Stimulated activated CD4-positive, alpha-beta T cell treated with anti-CD3 and anti-CD28 coated beads, Interleukin-1b, Interleukin-23, amount 100 ng/mL, for 4 hours (primary cell): ENCODE measurements at regions not wholly inside any gene's neighbourhood (a gene's known extent, or its start where the extent isn't known, plus 50 kb on each side); places are given as distances from the start of the nearest gene placed in this dataset.

Experiments used
- DNase-seq, 2 donors: peaks; one replicate each; pipeline ENCODE4 v3.0.0-alpha.2; 2020; ENCODE audit warnings: low read depth in 2 of 2

DNA sequence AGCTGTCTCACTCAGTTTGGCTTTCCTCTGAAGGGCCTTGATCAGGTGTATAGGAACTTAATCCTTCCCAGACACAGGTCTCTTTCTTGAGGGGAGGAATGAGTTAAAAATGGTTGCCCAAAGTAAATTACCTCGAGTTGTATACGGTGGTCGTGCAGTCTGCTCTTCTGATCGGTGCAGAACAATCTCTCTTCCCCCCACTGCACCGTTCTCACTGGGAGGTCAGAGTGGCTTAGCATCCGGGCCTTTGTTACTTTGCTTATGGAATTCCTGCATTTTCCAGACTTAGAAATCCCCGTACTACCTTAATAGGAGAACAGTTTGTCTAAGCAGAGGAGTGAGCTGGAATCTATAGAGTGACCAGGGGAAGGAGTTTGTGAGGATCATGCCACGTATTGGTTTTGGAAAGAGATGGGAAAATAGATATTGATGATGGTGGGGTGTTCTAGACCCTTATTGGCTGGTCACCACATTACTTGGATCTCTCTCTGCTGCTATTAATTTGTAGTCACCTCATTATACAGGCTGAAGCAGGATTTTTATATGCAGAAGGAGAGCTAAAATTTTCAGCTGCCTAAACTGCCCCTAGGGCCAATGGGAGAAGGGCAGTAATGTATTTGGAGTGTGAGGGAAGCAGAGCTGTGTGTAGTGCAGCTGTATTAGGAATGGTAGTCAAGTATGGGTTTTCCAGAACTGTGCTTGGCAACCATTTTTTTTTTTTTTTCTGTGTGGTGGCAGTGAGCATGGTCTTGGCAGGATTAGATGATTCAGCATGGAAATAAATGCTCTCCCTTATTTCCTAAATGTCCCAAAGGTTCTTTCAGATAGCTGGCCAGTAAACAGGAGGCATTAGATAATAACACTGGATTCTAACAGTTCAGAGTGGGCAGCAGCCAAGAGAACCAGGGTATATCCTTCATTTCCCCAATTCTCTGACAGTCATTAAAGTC is 81.5 kb downstream of the NDUFS5 start:
- no peak for DNase-seq

DNA sequence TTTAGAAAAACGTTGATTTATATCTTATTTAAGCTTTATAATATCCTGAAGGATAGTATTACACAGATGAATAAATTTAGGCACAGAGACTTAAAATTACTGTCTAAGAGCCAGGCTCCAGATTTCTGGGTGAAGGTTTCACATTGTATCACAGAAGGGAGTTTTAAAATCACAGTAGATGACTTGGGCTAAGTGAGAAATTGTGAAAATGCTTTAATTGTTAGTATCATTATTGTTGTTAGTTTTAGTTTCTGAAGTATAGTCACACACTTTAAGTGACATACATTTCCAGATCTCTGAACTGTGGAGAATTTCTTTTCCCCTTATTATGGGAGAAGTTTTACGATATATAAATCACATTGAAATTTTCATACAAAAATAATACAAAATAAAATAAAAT is 83.5 kb downstream of the NDUFS5 start:
- no peak for DNase-seq

GRCh38 chr1:39110325-39110851 is 84.2 kb downstream of the NDUFS5 start:
- DNase-seq, result no peak

DNA sequence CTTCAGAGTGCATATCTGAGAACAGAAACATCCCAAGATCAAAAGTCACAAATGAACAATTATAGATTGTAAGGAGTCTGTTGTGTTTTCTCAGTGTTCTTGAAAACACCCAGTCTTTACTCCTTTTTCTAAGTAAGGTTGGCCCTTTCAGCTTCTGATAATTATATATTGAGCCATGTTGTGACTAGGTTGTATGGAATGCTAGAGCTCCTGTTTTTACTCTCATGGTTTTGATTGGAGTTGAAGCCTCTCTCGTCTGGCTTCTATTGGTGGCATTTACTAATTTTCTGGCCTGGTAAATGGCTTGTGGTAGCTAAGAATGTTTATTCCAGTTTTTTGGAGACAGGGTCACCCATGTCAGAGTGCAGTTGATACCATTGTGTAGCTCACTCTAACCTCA is 84.7 kb downstream of the NDUFS5 start:
- DNase-seq, result no peak

- no peak for DNase-seq
Measured at GRCh38 chr1:39113109-39113743, 87.1 kb downstream of the NDUFS5 start.

- no peak for DNase-seq
Measured at GRCh38 chr1:39115271-39116110, 89.0 kb upstream of the MACF1 start.

DNA sequence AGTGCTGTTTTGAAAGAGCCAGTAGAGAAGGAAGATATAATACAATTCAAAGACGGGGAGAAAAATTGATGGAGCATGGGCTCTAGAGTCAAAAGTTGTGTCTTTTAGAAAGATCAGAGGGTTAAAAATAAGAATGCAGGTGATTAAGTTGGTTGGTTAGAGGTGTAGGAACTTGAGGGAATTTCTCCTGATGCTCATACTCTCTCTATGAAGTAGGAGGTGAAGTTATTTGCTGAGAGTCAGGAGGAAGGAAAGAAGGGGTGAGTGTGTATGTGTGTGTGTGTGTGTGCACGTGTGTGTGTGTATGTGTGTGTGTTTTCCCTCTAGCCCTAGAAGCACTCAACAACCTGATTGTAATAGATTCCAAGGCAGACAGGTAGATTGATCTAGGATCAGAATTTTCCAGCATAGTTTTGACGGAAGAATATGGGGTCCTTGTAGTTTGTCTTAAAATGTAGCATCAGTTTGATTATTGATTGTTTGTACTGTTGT is 88.3 kb upstream of the MACF1 start:
- no peak for DNase-seq

DNA sequence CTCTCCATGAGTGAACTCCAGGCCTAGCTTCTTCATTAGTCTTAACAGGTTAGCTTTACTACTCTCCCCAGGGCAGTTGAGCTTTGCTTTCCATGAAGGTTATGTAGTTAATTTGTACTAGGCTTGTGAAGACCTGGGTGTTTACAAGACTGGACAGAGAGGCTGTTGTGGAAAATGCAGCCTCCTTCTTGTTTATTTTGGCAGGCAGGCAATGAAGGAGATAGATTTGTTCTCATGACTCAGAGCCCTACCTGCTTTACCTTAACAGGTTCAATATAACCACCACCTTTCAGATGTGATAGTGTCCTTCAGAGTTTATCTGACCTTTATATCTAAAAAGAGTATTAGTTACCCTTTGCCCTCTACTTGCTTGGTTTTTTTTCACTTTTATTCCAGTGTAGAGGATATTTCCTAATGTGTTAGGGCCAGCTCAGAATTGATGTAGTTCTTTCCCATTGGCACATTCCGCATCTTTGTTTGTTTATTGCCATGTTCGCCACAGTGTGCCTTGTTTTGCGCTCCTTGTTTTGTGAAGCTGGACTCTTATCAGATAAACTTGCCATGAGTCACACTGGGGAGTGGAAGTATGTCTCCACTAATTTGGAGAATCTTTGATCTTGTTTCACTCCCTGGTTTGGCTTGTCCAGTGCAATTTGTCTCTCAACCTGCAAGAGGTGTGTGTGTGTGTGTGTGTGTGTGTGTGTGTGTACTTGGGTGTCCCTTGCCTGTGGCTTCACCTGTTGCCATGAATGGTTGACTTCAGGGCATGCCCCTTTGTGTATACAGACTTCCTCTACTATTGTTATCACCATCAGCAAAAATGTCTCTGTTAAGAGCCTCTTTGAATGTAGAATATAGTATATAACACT is 87.4 kb upstream of the MACF1 start:
- no peak for DNase-seq

- DNase-seq, result no peak
Measured at GRCh38 chr1:39117899-39118450, 86.5 kb upstream of the MACF1 start.

DNA sequence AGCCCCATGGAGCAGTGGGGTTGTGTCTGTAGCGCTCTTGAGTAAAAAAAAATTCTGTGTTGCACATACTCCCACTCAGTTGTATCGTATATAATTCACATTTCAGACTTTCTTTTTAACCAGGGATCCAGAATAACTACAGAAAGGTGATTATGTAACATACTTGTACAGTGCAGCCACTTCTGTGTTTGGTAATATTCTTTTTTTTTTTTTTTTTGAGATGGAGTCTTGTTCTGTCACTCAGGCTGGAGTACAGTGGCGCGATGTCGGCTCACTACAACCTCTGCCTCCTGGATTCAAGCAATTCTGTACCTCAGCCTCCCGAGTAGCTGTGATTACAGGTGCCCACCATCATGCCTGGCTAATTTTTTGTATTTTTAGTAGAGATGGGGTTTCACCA is 82.4 kb upstream of the MACF1 start:
- no peak for DNase-seq

GRCh38 chr1:39124282-39124681 is 80.2 kb upstream of the MACF1 start:
- DNase-seq, result no peak

DNA sequence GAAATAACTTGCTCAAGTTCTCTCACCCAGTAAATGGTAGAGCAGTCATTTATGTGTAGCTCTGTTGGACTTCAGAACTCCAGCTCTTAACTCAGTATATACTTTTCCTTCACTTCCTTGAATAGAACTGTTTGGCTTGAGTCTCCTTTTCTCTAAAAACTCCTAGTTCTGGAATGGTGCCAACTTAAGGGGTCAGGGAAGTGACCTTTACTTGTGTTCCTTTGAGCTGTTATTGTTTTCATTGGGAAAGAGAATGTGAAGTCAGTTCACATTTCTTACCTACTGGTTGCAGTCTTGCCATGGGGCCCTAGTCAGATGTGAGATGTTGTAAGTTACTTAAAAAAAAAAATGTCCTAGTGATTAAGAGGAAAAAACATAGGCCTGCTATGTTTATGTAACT is 77.0 kb upstream of the MACF1 start:
- no peak for DNase-seq

DNA sequence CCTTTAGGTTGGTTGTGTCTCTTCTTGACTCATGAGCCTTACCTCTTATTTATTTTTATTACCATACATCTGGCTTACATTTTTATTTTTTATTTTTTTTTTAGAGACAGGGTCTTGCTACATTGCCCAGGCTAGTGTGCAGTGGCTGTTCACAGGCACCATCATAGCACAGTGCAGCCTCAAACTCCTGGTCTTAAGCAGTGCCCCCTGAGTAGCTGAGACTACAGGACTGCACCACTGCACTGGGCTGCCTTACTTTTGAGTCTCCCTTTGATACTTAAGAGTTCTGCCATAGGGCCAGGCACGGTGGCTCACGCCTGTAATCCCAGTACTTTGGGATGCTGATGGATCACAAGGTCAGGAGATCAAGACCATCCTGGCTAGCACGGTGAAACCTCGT is 76.4 kb upstream of the MACF1 start:
- DNase-seq, result no peak

DNA sequence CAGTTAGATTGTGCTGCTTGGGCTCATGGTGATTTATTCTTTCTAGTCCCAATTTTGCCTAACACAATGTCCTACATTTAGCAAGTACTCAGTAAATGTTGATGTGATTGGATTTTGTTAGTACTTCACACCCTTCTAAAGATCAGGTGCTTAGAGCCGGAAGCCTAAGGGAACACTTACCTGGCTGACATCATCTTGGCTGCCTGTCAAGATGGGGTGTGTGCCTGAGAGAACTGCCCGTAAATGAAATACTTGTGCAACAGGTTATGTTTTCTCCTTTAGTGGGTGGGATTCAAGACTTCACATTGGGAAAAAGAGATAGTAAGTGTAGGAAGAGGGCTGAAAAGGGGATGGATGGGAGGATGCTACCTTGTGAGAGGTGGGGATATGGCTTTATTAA is 75.5 kb upstream of the MACF1 start:
- no peak for DNase-seq

DNA sequence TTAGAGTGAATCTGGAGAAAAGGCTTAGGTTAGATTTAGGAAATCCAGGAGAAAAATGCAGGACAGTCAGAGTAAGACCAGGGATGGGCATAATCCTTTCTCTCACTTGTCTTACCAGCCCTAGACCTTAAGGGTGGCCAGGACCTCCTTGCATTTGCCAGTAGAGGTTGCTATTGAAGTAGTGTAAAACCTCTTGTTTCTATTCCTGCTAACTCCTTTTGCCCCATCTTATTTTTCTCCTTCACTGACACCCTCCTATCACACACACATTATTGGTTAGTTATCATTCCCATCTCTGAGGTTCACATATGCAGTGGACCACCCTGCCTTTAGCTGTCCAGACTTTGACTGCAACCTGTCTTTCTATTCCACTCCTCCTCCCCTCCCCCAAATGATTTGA is 75.0 kb upstream of the MACF1 start:
- no peak for DNase-seq

- no peak for DNase-seq
Measured at GRCh38 chr1:39130325-39130724, 74.2 kb upstream of the MACF1 start.

GRCh38 chr1:39131940-39132339 is 72.6 kb upstream of the MACF1 start:
- no peak for DNase-seq

GRCh38 chr1:39132505-39133339 is 71.8 kb upstream of the MACF1 start:
- DNase-seq, result no peak

DNA sequence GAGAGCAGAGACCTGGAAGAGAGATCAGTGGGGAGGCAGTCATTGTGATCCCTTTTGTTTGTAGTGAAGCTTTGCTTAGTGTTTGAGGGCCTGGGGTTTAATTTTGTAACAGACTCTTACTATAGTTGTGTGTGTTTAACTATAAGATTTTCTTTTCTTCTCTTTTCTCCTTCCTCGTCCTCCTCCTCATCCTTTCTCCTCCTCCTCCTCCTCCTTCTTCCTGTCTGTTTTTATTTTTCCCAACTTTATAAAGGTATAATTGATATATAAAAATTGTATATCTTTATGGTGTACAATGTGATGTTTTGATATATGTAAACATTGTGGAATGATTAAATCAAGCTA is 71.2 kb upstream of the MACF1 start:
- DNase-seq, result no peak

GRCh38 chr1:39134768-39135333 is 69.6 kb upstream of the MACF1 start:
- DNase-seq, result no peak
